GM06990 (cell line): ENCODE measurements at regions not wholly inside any gene's neighbourhood (a gene's known extent, or its start where the extent isn't known, plus 50 kb on each side); places are given as distances from the start of the nearest gene placed in this dataset.

Experiments
- DNase-seq: peaks from one replicate; pipeline ENCODE4 v3.0.0-alpha.2; 2011; ENCODE audit not compliant: insufficient read length; ENCODE audit errors: extremely low read depth
- H3K27me3 ChIP-seq: replicated peaks from 2 replicates; pipeline ENCODE4 v1.6.0; 2011; ENCODE audit warnings: low read length; ENCODE audit not compliant: control insufficient read depth, insufficient read depth
- H3K36me3 ChIP-seq: 2 replicates; pipeline ENCODE4 v1.5.1; 2011; ENCODE audit warnings: low read length; ENCODE audit not compliant: control insufficient read depth, insufficient read depth
- H3K4me3 ChIP-seq: replicated peaks from 2 replicates; pipeline ENCODE4 v1.5.1; 2011; ENCODE audit warnings: low read depth, mild to moderate bottlenecking, control low read depth, low read length
- TF ChIP-seq, protein P1 (sequence below): IDR thresholded peaks from 2 replicates; pipeline ENCODE4 v1.5.1; 2011; ENCODE audit warnings: low read length, control low read depth, mild to moderate bottlenecking, inconsistent platforms; ENCODE audit not compliant: insufficient read depth, poor library complexity, severe bottlenecking

DNA sequence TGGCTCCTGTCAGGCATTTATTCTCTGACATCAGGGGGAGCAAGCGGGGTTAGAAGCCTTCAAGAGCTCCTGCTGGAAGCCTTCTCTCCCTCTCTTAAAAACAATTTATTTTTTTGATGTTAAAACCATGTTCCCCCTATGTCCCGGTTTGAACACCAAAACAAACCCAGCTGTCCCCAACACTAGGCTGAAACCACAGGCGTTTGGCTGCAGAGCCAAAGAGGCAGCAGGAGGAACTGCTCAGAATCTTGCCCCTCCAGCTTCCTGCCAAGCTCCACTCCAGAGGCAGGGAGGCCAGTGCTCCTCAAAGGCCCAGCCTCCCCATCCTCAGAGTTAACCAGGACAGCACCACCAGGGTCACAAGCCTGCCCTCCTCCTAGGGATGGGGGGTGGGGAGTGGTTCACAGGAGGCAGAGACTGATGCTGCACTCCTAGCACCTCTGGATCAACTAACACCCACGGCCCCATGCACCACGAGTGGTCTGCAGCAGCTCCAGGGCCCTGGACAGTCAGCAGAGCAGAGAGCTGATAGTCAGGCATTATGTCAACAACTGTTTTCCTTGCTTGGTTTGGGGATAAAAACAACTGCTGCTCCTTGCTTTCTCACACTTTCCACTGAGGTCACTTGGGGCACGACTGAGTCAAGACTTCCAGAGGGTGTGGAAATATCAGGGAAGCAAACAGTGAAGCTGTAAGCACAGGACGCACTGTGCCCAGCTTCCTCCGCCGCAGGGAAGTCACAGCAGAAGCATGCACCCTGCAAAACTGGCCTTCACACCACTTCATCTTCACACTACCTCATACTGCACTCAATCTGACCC is 96.5 kb upstream of the ADRA1B start:
- Histone ChIP-seq H3K4me3 (no peak overlapping the region), H3K27me3 (no peaks in the 10 kb centered on the region), H3K36me3 (no peaks in the 10 kb centered on the region)
- DNase-seq = peak; percentile 1
- TF ChIP-seq, protein P1, sequence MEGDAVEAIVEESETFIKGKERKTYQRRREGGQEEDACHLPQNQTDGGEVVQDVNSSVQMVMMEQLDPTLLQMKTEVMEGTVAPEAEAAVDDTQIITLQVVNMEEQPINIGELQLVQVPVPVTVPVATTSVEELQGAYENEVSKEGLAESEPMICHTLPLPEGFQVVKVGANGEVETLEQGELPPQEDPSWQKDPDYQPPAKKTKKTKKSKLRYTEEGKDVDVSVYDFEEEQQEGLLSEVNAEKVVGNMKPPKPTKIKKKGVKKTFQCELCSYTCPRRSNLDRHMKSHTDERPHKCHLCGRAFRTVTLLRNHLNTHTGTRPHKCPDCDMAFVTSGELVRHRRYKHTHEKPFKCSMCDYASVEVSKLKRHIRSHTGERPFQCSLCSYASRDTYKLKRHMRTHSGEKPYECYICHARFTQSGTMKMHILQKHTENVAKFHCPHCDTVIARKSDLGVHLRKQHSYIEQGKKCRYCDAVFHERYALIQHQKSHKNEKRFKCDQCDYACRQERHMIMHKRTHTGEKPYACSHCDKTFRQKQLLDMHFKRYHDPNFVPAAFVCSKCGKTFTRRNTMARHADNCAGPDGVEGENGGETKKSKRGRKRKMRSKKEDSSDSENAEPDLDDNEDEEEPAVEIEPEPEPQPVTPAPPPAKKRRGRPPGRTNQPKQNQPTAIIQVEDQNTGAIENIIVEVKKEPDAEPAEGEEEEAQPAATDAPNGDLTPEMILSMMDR = no peak

DNA sequence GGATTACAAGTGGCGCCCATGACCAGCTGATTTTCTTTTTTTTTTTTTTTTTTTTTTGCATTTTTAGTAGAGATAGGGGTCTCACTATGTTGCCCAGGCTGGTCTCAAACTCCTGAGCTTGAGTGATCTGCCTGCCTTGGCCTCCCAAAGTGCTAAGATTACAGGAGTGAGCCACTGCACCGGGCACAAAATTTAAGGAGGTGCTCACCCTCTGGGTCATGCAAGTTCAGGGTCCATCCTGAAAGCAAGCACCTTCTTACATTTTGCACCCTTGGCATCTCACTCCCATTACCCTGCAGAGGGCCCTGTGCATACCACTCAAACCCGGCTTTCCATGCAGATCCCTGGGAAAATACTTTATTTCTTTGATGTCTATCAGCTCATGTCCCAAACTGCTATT is 95.6 kb upstream of the ADRA1B start:
- Histone ChIP-seq H3K27me3 (no peaks in the 10 kb centered on the region), H3K36me3 (no peaks in the 10 kb centered on the region), H3K4me3 (no peak overlapping the region)
- TF ChIP-seq, protein P1 = no peak
- DNase-seq = no peak

DNA sequence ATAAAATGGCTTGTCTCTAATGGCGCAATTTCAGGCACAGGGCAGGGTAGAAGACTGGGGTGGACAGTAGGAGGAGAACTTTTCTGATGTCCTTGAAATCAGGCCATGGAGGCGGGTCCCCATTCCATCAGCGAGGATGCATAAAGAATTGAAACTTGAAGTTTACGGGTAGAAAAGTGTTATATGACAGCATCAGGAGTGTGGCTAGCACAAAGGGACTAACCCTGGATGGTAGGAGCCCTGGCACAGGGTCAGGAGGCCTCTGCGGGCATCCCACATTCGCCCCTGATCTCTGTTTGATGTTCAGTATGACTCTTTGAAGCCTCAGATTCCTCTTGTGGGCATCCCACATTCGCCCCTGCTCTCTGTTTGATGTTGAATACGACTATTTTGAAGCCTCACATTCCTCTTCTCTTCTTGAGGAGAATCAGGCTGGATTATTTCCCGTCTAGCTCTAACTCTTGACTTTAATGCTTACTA is 94.8 kb upstream of the ADRA1B start:
- TF ChIP-seq, protein P1 = no peak
- Histone ChIP-seq H3K4me3 (no peak overlapping the region), H3K36me3 (no peaks in the 10 kb centered on the region), H3K27me3 (no peaks in the 10 kb centered on the region)
- no peak for DNase-seq

DNA sequence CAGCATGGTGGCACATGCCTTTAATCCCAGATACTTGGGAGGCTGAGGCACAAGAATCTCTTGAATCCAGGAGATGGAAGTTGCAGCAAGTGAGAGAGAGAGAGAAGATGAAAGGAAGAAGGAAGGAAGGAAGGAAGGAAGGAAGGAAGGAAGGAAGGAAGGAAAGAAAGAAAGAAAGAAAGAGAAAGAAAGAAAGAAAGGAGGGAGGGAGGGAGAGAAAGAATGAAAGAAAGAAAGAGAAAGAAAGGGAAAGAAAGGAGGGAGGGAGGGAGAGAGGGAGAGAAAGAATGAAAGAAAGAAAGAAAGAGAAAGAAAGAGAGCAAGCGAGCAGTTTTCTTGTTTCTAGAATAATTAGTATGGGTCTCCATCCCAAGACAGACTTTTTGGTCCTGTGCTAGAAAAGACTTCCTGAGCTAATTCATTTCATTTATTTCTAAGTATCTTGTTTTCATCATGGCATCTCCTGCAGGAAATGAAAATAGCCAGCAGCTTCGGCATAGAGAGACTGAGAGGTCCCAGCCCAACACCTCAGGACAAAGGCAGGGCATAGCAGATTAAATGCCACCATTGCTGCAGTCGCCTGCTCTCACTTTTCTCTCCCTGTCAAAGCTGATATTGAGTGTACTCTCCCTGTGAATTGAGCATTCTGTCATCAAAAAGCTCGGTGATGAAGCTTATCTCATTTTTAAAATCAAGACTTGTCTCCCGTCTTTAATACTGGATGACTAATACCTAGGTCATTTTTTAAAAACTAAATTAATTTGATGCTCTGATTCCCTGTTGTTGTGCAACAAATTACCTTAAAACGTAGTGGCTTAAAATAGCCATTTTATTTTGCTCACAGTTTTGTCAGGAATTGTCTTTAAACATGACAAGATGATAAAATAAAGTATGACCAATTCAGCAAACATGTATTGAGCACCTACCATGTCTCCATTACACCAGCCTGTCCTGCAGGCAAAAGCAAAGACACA is 91.8 kb upstream of the ADRA1B start:
- TF ChIP-seq, protein P1 = no peak
- Histone ChIP-seq H3K36me3 (no peaks in the 10 kb centered on the region), H3K4me3 (no peak overlapping the region), H3K27me3 (no peaks in the 10 kb centered on the region)
- no peak for DNase-seq

DNA sequence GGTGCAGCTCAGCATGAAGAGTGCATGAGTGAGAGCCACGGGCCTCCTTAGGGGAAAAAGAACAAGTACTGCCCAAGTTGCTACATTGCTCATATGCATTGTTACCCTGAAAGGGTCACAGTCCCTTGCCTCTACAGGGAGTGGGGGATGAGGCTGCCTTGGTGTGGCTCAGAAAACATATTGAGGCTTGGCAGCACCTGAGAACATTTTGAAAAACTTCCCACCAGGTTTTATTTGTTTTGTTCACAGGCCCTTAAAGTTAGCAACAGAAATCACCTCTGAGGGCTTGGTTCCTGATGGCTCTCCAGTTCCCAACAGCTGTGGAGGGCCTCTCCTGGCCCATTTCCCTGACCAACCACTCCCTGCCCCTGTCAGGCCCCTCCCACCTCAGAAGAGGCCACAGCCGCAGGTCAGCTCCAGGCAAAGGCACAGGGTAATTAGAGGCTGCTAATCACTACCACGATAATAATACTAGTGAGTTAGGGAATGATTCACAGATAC is 90.7 kb upstream of the ADRA1B start:
- no peaks in the 10 kb centered on the region for H3K27me3 ChIP-seq
- peak; percentile 16 for DNase-seq
- H3K36me3 ChIP-seq = no peaks in the 10 kb centered on the region
- H3K4me3 ChIP-seq = no peak overlapping the region
- TF ChIP-seq, protein P1 = no peak
